Activated T-cell treated with anti-CD3 and anti-CD28 coated beads, Interleukin-2, amount 50 U/mL, for 48 hours (primary cell): ENCODE measurements at regions not wholly inside any gene's neighbourhood (a gene's known extent, or its start where the extent isn't known, plus 50 kb on each side); places are given as distances from the start of the nearest gene placed in this dataset.

Experiments
- DNase-seq, 2 experiments: peaks; one replicate each; pipeline ENCODE4 v3.0.0-alpha.2; 2020

DNA sequence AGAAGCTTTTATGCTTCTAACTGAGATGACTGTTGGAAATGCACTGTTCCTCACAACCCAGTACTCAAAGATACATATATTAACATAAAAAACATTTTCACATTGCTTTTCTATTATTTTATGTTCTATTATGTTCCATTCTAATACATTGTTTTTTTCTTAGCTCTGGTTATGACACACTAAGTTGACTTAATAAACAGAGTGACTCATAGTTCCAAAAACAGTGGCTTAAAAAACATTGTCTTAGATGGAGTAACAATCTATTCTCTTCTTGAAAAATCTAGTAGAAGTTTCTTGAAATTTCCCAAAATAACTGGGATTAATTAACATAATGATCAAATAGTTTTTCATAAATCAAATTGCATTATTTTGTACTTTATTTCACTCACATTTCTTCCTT is 328.2 kb upstream of the LRATD1 start:
- no peak for DNase-seq

DNA sequence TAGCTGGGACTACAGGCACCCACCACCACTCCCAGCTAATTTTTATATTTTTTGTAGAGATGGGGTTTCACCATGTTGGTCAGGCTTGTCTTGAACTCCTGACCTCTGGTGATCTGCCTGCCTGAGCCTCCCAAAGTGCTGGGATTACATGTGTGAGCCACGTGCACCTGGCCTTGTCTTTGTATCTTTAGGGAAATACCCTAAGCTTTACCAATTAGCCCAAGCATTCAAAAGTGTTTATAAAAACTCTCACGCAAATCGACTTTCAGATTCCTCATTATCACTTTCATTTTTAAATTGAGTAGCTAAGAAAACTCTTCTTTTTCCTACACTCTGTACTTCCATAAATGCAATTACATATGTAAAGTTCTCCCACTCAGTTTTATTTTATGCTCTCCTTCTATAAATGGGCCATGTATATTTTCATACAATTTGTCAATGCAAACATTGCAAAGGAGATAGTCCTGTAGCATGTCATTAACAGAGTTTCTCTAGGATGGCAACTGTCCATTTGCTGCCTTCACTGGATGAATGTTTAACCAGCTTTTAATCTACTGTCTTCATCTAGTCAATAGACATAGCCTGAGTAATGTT is 326.2 kb upstream of the LRATD1 start:
- no peak for DNase-seq

DNA sequence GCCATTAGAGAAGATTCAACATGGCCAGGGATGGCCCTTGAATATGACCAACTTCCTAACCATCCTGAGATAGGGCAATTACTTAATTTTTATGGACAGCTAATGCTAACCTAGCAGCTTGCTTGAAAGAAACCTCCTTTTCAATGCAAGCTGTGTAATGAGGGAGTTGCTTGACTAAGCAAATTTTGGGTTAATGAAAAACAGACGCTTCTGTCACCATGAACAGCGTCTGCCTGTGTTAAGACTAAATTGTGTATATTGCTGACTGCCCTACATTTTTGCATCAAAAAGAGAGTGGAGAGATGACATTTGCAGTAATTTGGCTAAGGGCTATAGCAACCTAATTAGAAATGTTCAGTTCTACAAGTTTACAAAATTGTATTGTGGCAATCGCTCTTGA is 319.2 kb upstream of the LRATD1 start:
- no peak for DNase-seq

DNA sequence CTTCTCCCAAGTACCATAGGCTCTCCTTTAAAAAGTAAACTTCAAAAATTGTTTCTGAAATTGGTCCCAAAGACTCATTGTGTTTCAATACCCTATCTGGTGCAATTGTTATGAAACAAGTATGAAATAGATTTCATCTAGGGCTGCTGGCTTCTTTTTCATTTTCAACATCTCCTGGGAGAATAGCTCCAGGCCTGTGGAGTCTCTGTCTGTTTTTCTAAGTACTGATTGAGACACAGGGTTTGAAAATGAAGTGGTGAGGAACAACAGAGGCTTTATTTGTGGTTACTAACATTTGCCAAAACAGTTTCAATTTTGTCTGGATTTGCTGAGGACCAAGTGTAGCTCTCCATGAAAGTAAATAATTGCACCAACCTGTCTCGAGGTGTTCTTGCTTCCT is 315.9 kb upstream of the LRATD1 start:
- no peak for DNase-seq

DNA sequence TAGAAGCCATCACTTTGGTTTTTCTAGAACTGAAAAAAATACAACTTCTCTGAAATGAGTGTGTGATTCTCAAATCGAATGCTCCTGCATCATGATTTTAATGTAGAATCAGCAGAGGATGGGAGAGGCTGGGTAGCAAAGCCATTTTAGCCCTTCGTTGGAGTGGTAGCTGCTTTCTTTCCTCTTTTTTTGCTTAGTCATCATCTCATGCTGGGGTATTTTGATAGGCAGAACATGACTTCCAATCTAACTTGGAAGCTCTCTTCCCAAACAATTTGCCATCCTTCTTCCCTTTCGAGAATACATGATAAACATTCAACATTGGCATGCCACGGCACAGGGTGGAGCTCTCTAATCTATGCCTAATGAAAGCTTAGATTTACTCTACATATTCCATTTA is 311.2 kb upstream of the LRATD1 start:
- DNase-seq = no peak

DNA sequence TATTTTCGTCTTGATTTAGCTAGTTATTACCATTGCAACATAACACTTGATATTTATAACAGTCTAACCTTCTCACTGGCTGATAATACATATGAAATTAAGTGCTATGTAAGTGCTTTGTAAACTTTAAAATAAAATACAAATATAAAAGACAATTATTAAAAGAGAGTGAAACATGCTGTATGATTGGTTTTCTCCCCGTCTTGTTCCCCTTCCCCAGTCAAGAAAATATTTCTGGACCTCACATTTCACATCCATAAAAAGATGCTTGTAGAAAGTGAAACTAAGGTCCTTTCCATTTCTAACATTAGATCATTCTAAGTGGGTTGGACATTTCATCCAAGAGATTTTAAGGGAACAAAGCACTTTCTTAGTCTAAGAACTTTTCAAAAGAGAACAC is 310.2 kb upstream of the LRATD1 start:
- DNase-seq = no peak

DNA sequence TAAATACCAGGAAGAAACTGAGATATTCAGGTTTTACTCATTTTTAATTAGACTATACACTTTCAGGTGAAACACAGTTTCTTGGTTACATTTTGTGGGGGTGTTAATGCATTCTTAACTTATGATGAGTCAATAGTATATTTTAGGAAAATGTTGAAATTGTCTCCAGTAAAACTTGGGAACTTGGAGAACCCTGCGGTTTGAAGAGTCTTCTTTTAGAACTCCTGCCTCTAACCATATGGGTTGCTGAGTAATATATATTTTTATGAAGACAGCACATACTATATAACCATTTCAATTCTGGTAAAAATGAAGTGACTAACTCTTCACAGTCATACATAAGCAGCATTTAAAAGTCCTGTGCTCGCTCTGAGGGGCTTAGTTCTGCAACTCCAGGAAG is 308.2 kb upstream of the LRATD1 start:
- DNase-seq = no peak

DNA sequence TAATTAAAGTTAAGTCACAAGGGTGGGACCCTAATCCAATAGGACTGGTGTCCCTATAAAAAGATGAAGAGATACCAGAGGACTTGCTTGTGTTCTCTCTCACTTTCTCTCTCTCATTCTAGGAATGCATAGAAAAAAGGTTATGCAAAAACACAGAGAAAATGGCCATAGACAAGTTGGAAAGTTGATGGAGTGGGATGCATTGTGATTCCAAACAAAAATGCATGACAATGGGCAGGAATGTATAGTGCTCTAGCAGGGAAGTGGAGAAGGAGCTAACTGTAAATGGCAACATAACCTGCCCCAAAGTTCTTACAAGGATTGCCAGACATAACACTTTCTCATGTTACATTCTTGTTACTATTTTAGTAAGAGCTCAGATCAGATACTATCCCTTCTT is 301.6 kb upstream of the LRATD1 start:
- DNase-seq = no peak

DNA sequence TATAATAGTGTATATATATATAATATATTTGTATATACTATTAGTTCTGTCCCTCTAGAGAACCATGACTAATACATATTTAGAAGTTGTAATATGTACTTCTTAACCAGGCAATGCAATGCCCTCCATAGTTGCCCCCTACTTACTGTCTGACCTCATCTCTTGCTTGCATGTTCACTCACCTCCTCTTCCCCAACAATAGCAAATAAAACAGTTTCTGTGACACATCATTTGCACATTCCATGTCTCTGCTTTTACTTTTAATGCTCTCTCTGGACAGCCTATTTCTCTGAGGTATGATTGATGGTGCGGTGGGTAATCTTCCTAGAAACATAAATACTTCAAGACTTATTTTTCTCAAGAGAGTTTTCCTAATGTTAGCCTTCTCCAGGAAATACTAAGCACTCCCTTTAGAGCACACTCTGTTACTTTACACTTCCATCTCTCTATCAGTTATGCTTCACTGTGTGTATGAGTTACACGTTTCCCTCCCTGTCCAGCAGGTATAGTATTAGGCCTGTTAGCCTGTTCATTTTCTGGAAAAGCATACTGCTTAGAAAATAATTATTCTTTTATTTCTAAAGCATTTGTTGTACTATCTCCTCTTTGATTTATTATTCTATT is 295.6 kb upstream of the LRATD1 start:
- DNase-seq = no peak

DNA sequence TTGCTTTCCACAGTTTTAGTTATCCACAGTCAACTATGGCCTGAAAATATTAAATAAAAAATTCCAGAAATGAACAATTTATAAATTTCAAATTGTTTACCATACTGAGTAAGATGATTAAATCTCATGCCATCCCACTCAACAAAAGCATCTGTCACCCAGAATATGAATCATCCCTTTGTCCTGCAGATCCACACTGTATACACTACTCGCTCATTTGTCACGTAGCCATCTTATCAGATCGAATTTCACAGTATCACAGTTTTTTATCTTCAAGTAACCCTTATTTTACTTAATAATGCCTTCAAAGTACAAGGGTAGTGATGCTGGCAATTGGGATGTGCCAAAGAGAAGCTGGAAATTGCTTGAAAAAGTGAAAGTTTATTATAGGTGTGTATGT is 291.8 kb upstream of the LRATD1 start:
- no peak for DNase-seq

DNA sequence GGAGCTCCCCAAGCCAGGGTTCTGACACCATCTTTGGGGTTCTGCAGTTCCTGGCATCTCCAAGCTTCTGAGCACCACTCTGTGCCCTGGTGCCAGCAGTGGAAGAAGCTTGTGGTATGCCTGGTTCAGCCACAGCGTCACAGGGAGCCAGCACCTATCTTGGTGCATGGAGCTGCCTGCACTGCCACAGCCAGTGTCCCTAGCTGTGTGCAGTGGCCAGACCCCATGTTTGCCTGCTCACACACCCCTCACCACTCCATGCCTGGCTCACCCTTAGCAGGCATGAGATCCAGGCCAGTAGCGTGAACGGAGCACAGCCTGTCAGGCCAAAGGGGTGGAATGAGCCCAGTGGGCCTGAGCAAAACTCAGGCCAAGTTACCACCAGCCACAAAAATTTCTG is 290.2 kb upstream of the LRATD1 start:
- DNase-seq = no peak

DNA sequence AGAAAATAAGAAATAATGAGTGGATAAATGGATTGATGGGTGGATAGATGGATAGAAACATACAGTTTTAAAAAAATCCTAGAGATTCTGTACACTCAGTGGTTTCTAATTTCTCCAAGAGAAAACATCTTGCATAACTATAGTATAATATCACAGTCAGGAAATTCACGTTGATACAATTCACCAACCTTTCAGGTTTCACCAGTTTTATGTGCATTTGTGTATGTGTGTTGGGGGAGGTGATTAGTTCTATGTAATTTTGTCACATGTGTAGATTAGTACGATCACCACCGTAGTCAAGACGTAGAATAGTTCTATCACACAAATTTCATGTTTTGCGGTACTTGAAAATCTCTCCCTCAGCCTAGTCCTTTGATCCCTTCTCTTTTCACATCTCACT is 288.2 kb upstream of the LRATD1 start:
- DNase-seq = no peak

DNA sequence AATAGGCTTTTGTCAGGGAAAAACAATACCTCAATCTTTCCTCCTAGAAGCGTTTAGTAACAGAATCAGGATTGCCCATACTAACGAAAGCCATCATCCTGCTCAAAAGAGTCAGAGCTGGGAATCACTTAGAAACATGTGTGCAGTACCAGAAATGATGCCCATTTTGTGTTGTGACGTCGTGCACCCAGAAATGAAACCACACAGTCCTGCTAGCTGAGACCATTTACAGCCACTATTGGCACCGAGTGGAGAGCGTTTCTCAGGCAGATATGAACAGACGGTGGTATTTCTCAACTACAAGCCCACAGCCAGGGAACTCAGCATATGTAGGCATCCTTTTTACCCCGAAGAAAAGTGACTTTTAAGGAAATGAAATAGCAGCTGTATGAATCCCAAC is 284.3 kb upstream of the LRATD1 start:
- no peak for DNase-seq

DNA sequence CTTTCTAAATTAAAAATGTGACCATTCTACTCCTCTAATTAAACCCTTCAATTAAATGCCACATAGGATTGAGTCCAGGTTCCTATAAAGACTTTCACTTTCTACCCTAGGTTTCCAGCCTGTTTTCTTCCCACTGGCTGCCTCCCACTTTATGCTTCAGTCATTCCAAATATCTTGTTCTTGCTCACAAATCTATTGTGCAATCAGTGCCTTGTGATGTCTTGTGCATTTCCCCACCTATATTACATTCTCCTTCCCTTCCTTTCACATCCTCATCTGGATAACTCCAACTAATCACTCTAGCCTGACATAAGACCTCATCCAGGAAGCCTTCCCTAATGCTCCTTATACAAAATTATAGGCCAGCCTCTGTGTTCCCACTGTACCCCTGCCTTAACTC is 281.7 kb upstream of the LRATD1 start:
- DNase-seq = no peak

DNA sequence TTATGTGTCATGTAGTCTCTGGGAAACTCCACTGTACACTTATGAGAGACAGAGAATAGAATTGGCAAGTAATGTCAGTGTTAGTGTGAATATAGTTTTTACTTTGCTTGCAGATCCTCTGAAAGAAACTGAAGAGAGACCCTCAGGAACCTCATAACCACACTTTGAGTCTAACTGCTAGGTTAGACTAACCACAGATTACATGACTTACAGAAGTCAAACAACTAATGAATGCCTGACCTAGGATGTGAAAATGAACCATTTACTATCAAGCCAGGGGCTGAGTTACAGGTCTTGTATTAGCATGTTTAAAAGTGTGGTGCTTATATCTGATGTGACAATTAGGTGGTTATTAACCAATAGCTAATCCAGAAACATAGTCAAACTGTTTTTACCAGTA is 280.4 kb upstream of the LRATD1 start:
- no peak for DNase-seq

DNA sequence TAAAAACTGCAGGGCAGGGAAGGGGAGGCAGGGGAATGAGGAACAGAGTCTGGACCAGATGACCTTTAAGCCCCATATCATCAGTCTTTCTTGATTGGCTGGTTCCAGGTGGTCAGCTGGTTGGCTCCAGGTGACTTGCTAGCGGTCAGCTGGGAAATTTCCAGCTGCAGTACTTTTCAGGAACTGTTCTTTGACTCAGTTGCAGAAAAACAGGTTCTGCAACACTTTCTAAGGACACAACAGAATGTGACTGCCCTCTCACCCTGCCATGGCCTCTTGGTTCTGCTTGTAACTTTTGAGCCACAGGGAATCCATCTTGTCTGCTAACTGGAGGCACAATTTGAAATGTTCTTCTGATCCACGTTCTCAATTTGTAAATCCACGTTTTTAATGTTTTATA is 278.3 kb upstream of the LRATD1 start:
- no peak for DNase-seq

DNA sequence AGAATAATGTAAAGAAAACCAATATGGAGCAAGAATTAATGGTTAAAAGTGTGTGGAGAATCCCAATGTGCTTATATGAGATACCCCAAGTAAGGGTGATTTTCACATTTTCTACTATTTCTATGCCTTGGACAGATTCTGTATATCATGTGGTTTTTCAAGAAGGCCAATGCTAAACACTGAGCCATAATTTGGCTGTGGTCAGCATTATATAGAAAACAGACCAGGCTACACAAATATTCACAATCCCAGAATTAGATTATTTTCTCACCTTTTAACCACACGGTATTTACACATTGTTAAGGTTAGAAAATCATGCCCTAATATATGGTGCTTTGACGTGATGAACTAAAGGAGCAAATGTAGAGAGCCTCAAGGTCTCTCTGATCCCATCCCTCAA is 277.4 kb upstream of the LRATD1 start:
- no peak for DNase-seq

DNA sequence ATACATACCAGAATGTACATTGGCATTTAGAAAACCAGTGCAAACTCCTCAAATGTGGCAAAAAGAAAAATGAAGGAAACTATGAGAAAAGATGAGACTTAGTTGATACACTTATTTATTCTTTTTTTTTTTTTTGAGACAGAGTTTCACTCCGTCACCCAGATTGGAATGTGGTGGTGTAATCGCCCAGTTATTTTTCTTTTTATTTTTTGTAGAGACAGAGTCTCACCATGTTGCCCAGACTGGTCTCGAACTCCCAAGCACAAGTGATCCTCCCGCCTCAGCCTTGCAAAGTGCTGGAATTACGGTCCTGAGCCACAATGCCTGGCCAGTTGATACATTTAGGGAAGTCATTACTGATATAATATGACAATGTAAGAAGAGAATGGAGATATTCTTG is 274.2 kb upstream of the LRATD1 start:
- DNase-seq = no peak

DNA sequence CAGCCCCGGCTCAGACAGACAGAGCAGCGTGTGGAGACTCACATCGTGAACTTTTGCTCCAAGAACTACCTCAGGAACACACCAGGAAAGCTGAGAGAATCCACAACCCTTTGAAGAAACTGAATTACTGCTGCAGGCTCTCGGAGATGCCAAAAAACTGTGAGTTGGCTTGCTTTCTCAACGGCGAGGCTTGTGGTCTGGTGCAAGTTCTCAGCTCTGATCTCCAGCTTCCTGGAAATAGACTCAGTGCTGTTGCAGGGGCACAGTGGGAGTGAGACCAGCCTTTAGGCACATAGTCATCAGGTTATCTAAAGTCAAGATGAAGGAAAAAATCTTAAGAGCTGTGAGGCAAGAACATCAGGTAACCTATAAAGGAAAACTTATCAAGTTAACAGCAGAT is 273.7 kb upstream of the LRATD1 start:
- no peak for DNase-seq

DNA sequence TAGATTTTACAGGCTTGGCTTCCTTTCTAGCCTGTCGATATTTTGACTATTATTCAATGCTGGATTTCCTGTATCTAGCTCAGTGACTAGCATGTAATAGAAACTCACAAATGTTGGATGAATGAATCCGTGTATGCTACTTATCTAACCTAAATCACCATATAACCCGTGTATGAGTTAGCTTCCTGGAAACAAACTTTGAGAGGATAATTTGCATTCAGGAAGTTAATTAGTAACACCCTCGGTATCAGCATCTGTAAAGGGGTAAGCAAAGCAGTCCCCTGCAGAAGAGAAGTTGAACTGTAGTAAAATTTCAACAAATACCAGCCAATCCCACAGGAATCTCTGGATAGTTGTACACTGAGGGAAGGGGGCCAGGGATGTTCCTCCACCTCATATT is 269.4 kb upstream of the LRATD1 start:
- no peak for DNase-seq

DNA sequence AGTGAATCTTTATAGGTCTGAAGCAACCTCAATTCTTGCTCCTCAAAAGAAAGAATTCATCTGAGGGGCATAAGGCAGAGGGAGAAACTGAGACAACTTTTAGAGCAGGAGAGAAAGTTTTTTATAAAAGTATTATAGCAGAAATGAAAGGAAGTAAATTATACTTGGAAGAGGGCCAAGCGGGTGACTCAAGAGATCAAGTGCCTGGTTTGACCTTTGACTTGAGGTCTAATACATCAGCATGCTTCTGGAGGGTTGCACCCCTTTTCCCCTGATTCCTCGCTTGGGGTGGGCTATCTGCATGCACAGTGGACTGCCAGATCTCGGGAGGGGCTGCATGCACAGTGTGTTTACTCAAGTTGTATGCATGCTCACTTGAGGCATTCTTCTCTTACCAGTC is 268.5 kb upstream of the LRATD1 start:
- DNase-seq = no peak

DNA sequence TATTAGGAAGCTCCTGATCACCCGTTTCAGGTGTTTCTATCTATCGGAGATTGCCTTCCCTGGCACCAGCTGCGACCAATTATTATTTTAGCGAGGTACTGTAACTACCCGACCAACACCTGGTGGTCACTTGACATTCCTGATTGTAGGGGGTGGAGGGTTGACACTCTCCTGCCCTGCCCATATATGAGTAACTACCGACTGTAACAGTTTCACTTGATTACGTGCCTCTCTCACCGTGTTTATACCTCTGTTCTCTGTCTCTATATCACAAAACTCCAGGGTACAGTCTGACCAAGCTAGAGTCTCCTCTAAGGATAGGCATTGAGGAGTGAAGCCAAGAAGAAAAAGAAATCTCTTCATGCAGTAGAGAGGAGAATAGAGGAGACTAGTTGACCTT is 268.0 kb upstream of the LRATD1 start:
- DNase-seq = no peak

DNA sequence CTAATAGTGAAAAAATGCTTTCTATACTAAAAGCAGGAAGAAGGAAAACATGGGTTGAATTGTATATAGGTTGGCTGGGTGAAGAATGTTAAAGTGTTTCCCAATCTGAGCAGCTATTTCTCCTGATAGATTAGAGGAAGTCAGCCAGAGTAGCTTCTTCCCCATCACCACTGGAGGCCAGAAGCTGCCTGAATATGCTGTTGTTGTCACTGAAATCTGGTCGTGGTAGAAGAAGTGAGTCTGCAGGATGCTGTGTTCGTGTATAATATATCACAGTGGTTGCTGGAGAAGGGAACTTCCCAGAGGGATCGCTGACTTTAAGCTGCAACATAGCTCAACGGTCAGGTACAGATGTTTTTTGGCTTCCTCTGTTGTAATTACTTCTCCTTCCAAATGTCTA is 247.5 kb upstream of the LRATD1 start:
- DNase-seq = no peak

DNA sequence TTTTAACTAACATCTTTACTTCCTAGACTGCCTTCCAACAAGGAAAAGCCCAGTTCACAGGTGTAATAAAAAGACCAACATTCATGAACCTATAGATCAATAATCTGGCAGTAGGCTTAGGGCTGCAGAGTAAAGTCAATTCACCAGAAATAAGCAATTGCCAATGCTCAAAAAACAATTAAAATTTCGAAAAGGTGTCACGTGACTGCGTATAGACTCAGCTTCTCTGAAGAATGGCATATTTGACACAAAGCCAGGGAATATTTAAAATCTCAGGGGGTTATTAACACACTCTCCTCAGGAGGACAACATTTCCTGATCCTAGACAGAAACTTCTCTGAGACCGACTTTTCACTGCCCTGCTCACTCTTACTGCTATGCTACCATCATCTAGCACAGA is 245.2 kb upstream of the LRATD1 start:
- no peak for DNase-seq

DNA sequence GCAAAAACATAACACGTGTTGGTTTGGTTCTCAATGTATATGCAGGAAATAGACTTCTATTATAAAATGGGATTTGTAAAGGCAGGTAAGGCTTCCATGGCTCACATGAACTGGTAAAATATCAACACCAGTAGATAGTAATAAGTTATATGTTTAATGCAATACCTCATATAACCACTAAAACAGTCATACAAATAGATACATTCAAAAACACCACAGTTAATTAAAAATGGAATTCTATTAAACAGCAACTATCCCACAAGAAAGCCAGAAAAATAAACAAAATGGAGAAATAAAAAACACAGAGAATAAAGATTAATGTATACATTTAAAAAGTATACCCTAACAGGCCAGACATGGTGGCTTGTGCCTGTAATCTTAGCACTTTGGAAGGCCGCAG is 243.8 kb upstream of the LRATD1 start:
- DNase-seq = no peak
